ENCODE measurements at regions not wholly inside any gene's neighbourhood (a gene's known extent, or its start where the extent isn't known, plus 50 kb on each side); places are given as distances from the start of the nearest gene placed in this dataset.
"Not testable (repeated sequence)": the region's sequence is repeated elsewhere in the genome, so short reads cannot be mapped to it uniquely, and the experiment has no call there.

- H3K27ac Mint-ChIP-seq, result no peak overlapping the region
- no peaks in the 10 kb centered on the region for H3K4me1 Mint-ChIP-seq (ENCODE audit: low read depth)
- no peak for DNase-seq
- ChIA-PET CTCF (no interaction called here), POLR2A (no interaction called here)
- H3K4me3 Mint-ChIP-seq, result no peak overlapping the region
- H3K36me3 Mint-ChIP-seq (ENCODE audit: low read depth), result no peaks in the 10 kb centered on the region
- no peak for ATAC-seq
- no peaks in the 10 kb centered on the region for H3K27me3 Mint-ChIP-seq (ENCODE audit: low read depth)
- peaks cover 17% of the 10 kb centered on the region for H3K9me3 Mint-ChIP-seq (ENCODE audit: insufficient read depth)
These were observed 1505.3 kb upstream of the WWC1 start for GRCh38 chr5:166786178-166786577.

GRCh38 chr5:166786889-166787288 lies 1504.6 kb upstream of the WWC1 start:
- no peaks in the 10 kb centered on the region for H3K36me3 Mint-ChIP-seq (ENCODE audit: low read depth)
- no peaks in the 10 kb centered on the region for H3K4me1 Mint-ChIP-seq (ENCODE audit: low read depth)
- no peak for ATAC-seq
- peaks cover 17% of the 10 kb centered on the region for H3K9me3 Mint-ChIP-seq (ENCODE audit: insufficient read depth)
- ChIA-PET POLR2A (no interaction called here), CTCF (no interaction called here)
- H3K27me3 Mint-ChIP-seq (ENCODE audit: low read depth), result no peaks in the 10 kb centered on the region
- no peak overlapping the region for H3K27ac Mint-ChIP-seq
- no peak for DNase-seq
- H3K4me3 Mint-ChIP-seq, result no peak overlapping the region

GRCh38 chr5:166788050-166788449 lies 1503.4 kb upstream of the WWC1 start:
- ChIA-PET POLR2A (no interaction called here), CTCF (no interaction called here)
- H3K4me1 Mint-ChIP-seq (ENCODE audit: low read depth), result no peaks in the 10 kb centered on the region
- no peaks in the 10 kb centered on the region for H3K36me3 Mint-ChIP-seq (ENCODE audit: low read depth)
- H3K27me3 Mint-ChIP-seq (ENCODE audit: low read depth), result no peaks in the 10 kb centered on the region
- ATAC-seq (no peak), DNase-seq (no peak)
- H3K9me3 Mint-ChIP-seq (ENCODE audit: insufficient read depth), result peaks cover 10% of the 10 kb centered on the region
- no peak overlapping the region for H3K27ac Mint-ChIP-seq
- no peak overlapping the region for H3K4me3 Mint-ChIP-seq

GRCh38 chr5:166795756-166796155 lies 1495.7 kb upstream of the WWC1 start:
- CTCF ChIA-PET, result interaction anchor here (0.7 kb wide), 1 partner anchor 28 kb away, joined by 3 read pairs; no protein-coding TSS in a partner anchor
- ATAC-seq, result no peak

GRCh38 chr5:166803058-166803457 lies 1488.4 kb upstream of the WWC1 start:
- Mint-ChIP-seq H3K36me3 (ENCODE audit: low read depth) (no peaks in the 10 kb centered on the region), H3K27me3 (ENCODE audit: low read depth) (no peaks in the 10 kb centered on the region), H3K4me3 (no peak overlapping the region), H3K4me1 (ENCODE audit: low read depth) (no peaks in the 10 kb centered on the region), H3K9me3 (ENCODE audit: insufficient read depth) (peaks cover 10% of the 10 kb centered on the region), H3K27ac (no peak overlapping the region)
- no peak for DNase-seq
- ChIA-PET POLR2A (no interaction called here), CTCF (no interaction called here)
- ATAC-seq, result no peak

More at GRCh38 chr5:166795756-166796155, 1495.7 kb upstream of the WWC1 start:
- H3K27ac Mint-ChIP-seq, result no peak overlapping the region
- POLR2A ChIA-PET, result no interaction called here
- no peak overlapping the region for H3K4me3 Mint-ChIP-seq
- DNase-seq, result no peak
- H3K4me1 Mint-ChIP-seq (ENCODE audit: low read depth), result no peaks in the 10 kb centered on the region
- H3K27me3 Mint-ChIP-seq (ENCODE audit: low read depth), result no peaks in the 10 kb centered on the region
- no peaks in the 10 kb centered on the region for H3K9me3 Mint-ChIP-seq (ENCODE audit: insufficient read depth)
- no peaks in the 10 kb centered on the region for H3K36me3 Mint-ChIP-seq (ENCODE audit: low read depth)

DNA sequence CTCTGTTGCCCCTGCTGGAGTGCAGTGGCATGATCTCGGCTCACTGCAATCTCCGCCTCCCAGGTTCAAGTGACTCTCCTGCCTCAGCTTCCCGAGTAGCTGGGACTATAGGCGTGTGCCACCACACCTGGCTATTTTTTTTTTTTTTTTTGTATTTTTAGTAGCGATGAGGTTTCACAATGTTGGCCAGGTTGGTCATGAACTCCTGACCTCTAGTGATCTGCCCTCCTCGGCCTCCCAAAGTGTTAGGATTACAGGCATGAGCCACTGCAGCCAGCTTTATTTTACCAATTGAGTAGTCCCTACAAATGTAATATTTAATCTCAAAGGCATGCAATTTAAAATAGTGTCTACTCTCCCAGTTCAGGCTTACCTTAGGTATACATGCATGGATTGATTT lies 1487.2 kb upstream of the WWC1 start:
- H3K27me3 Mint-ChIP-seq (ENCODE audit: low read depth), result not testable (repeated sequence)

DNA sequence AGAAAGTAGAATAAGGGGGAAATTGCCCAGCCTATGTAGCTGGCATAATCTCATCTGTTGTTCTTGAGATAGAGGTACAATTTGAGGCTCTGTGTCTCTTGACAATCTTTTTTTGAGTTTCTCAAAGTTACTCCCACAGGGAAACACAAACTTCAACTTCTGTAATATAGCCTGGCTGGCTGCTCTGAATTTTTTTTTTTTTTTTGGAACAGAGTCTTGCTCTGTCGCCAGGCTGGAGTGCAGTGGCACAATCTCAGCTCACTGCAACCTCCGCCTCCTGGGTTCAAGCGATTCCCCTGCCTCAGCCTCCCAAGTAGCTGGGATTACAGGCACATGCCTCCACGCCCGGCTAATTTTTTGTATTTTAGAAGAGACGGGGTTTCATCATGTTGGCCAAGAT lies 1486.8 kb upstream of the WWC1 start:
- DNase-seq; H3K27ac Mint-ChIP-seq; H3K27me3 Mint-ChIP-seq (ENCODE audit: low read depth); H3K36me3 Mint-ChIP-seq (ENCODE audit: low read depth); H3K4me3 Mint-ChIP-seq; CTCF ChIA-PET; POLR2A ChIA-PET; ATAC-seq; H3K4me1 Mint-ChIP-seq (ENCODE audit: low read depth): not testable (repeated sequence)
- H3K9me3 Mint-ChIP-seq (ENCODE audit: insufficient read depth), result peaks cover 18% of the 10 kb centered on the region

More for the DNA sequence above, 1487.2 kb upstream of the WWC1 start:
- CTCF ChIA-PET; ATAC-seq; H3K4me3 Mint-ChIP-seq; H3K4me1 Mint-ChIP-seq (ENCODE audit: low read depth); H3K27ac Mint-ChIP-seq; H3K36me3 Mint-ChIP-seq (ENCODE audit: low read depth); POLR2A ChIA-PET; DNase-seq: not testable (repeated sequence)
- peaks cover 18% of the 10 kb centered on the region for H3K9me3 Mint-ChIP-seq (ENCODE audit: insufficient read depth)

DNA sequence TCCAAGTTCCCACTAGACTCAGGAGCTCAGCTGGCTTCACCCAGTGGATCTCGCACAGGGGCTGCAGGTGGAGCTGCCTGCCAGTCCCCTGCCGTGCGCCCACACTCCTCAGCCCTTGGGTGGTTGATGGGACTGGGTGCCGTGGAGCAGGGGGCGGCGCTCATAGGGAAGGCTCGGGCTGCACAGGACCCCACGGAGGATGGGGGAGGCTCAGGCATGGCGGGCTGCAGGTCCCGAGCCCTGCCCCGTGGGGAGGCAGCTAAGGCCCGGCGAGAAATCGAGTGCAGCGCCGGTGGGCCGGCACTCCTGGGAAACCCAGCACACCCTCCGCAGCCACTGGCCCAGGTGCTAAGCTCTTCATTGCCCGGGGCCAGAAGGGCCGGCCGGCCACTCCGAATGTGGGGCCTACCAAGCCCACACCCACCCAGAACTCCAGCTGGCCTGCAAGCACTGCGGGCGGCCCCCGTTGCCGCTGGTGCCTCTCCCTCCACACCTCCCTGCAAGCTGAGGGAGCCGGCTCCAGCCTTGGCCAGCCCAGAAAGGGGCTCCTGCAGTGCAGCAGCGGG lies 1481.3 kb upstream of the WWC1 start:
- peaks cover 19% of the 10 kb centered on the region for H3K9me3 Mint-ChIP-seq (ENCODE audit: insufficient read depth)
- CTCF ChIA-PET; H3K36me3 Mint-ChIP-seq (ENCODE audit: low read depth); ATAC-seq; H3K27ac Mint-ChIP-seq; POLR2A ChIA-PET; H3K4me3 Mint-ChIP-seq; H3K4me1 Mint-ChIP-seq (ENCODE audit: low read depth); H3K27me3 Mint-ChIP-seq (ENCODE audit: low read depth); DNase-seq: not testable (repeated sequence)

DNA sequence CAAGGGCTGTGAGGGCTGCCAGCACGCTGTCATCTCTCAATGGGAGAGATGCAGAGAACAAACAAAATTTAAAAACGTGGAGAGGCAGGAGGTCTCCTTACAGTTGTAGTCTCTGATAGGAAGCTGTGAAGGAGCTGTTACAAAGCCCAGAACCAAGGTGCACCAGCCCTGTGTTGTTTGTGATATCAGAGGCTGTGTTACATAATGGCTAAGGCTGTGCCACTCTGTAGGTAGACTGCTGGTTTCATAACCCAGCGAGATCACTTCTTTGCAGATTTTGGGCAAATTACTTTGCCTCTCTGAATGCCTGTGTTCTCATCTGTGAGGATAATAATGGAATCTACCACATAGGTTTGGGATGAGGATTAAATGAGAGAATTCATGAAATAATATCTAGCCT lies 1480.7 kb upstream of the WWC1 start:
- ChIA-PET CTCF (no interaction called here), POLR2A (no interaction called here)
- H3K27ac Mint-ChIP-seq, result no peak overlapping the region
- DNase-seq (no peak), ATAC-seq (no peak)
- no peaks in the 10 kb centered on the region for H3K36me3 Mint-ChIP-seq (ENCODE audit: low read depth)
- H3K27me3 Mint-ChIP-seq (ENCODE audit: low read depth), result no peaks in the 10 kb centered on the region
- H3K4me3 Mint-ChIP-seq, result no peak overlapping the region
- H3K4me1 Mint-ChIP-seq (ENCODE audit: low read depth), result no peaks in the 10 kb centered on the region
- peaks cover 14% of the 10 kb centered on the region for H3K9me3 Mint-ChIP-seq (ENCODE audit: insufficient read depth)

DNA sequence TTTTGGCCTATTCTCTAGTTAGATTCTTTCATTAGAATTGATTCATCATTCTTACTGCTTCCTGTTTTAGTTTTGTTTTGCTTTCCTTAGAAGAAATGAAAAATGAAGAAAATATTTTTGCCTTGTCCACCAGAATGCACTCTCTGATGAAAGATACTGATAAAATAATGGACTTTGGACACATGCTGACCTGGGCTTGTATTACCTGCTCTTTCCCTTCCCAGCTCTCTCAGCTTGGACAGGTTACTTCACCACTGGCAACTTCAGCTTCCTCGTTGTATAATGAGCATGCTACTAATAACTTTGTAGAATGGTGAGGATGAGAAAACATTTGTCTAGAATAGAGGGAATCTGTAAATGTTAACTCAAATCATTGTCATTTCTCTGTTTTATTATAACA lies 1468.1 kb upstream of the WWC1 start:
- Mint-ChIP-seq H3K36me3 (ENCODE audit: low read depth) (no peaks in the 10 kb centered on the region), H3K27ac (no peak overlapping the region), H3K4me3 (no peak overlapping the region), H3K9me3 (ENCODE audit: insufficient read depth) (peaks cover 4% of the 10 kb centered on the region), H3K4me1 (ENCODE audit: low read depth) (no peaks in the 10 kb centered on the region), H3K27me3 (ENCODE audit: low read depth) (no peaks in the 10 kb centered on the region)
- CTCF ChIA-PET, result no interaction called here
- POLR2A ChIA-PET, result no interaction called here
- DNase-seq (no peak), ATAC-seq (no peak)

GRCh38 chr5:166834246-166834645 lies 1457.2 kb upstream of the WWC1 start:
- ATAC-seq (no peak), DNase-seq (no peak)
- Mint-ChIP-seq H3K9me3 (ENCODE audit: insufficient read depth) (peaks cover 6% of the 10 kb centered on the region), H3K27ac (no peak overlapping the region), H3K4me1 (ENCODE audit: low read depth) (no peaks in the 10 kb centered on the region), H3K27me3 (ENCODE audit: low read depth) (no peaks in the 10 kb centered on the region), H3K4me3 (no peak overlapping the region), H3K36me3 (ENCODE audit: low read depth) (no peaks in the 10 kb centered on the region)
- CTCF ChIA-PET, result no interaction called here
- POLR2A ChIA-PET, result no interaction called here

DNA sequence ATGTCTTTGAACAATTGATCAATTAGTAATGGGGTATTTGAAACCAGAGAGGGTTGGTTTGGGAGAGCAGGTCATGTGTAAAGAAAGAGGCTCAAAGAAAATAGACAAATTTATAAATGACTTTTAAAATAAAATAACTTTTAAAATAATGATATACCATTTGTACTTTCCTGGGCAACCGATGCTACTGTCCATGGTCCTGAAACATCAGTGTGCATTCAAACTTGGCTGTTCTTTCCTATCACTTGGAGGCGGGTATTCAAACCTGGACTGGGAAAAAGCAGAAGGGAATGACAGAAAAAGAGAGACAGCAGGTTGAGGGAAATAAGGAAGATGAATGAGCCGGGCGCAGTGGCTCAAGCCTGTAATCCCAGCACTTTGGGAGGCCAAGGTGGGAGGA lies 1446.4 kb upstream of the WWC1 start:
- POLR2A ChIA-PET, result no interaction called here
- no peaks in the 10 kb centered on the region for H3K27me3 Mint-ChIP-seq (ENCODE audit: low read depth)
- no peaks in the 10 kb centered on the region for H3K36me3 Mint-ChIP-seq (ENCODE audit: low read depth)
- H3K4me1 Mint-ChIP-seq (ENCODE audit: low read depth), result no peaks in the 10 kb centered on the region
- no peak for ATAC-seq
- CTCF ChIA-PET, result no interaction called here
- H3K9me3 Mint-ChIP-seq (ENCODE audit: insufficient read depth), result peaks cover 15% of the 10 kb centered on the region
- H3K4me3 Mint-ChIP-seq, result no peak overlapping the region
- no peak for DNase-seq
- no peak overlapping the region for H3K27ac Mint-ChIP-seq

- CTCF ChIA-PET, result no interaction called here
- H3K36me3 Mint-ChIP-seq (ENCODE audit: low read depth), result no peaks in the 10 kb centered on the region
- POLR2A ChIA-PET, result no interaction called here
These were observed 1434.7 kb upstream of the WWC1 start for GRCh38 chr5:166856791-166857190.

More at GRCh38 chr5:166856791-166857190, 1434.7 kb upstream of the WWC1 start:
- DNase-seq (no peak), ATAC-seq (no peak)
- Mint-ChIP-seq H3K4me1 (ENCODE audit: low read depth) (no peaks in the 10 kb centered on the region), H3K27ac (no peak overlapping the region), H3K4me3 (no peak overlapping the region), H3K27me3 (ENCODE audit: low read depth) (no peaks in the 10 kb centered on the region), H3K9me3 (ENCODE audit: insufficient read depth) (no peaks in the 10 kb centered on the region)

Data from activated CD8-positive, alpha-beta T cell treated with anti-CD3 and anti-CD28 coated beads, Interleukin-2, amount 10 ng/mL, durations not matched to agents 7 days and 5 days (primary cell).